ENCODE measurements at regions not wholly inside any gene's neighbourhood (a gene's known extent, or its start where the extent isn't known, plus 50 kb on each side); places are given as distances from the start of the nearest gene placed in this dataset.

GRCh38 chr21:34219334-34220060, 144.3 kb upstream of the KCNE2 start:
- no peak for TF ChIP-seq CTCF (IDR thresholded peaks at IDR 0.05; ENCODE audit: borderline replicate concordance, control extremely low read depth, extremely low read depth, insufficient read depth, missing control alignments)
- DNase-seq (ENCODE audit: low spot score), result no peak
- in situ Hi-C loops (cut with MboI; ENCODE audit: low sequenced_read_pairs, unreplicated experiment), result no loop called here

DNA sequence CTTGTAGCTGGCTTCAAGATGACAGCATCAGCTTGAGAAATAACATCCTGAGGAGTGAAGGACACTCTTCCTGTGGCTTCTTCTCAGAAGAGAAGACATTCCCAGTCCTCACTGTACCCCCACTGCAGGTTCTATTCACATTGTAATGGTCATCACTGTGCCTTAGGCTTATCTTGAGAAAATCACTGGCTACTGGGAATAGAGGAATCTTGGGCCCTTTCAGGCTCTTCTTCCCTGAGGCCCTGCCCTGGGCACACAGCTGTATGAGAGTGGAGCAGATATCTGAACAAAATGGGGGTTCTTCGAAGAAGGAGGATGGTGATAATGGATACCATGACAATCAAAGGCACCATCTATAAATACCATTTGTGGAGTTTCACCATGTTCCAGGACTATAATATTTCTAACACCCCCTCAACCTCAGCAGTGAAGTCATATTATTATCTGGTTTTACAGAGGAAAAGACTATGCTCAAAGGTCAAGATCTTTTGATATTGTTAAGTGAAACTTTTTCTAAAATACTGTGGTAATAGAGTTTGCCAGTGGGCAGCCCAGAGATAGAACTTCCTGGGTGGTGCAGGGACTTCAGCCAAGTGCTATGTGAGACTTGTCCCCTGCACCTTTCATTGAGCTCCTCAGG, 143.1 kb upstream of the KCNE2 start:
- in situ Hi-C loops (cut with MboI; ENCODE audit: low sequenced_read_pairs, unreplicated experiment), result no loop called here
- TF ChIP-seq CTCF (IDR thresholded peaks at IDR 0.05; ENCODE audit: borderline replicate concordance, control extremely low read depth, extremely low read depth, insufficient read depth, missing control alignments), result no peak
- DNase-seq (ENCODE audit: low spot score), result no peak

DNA sequence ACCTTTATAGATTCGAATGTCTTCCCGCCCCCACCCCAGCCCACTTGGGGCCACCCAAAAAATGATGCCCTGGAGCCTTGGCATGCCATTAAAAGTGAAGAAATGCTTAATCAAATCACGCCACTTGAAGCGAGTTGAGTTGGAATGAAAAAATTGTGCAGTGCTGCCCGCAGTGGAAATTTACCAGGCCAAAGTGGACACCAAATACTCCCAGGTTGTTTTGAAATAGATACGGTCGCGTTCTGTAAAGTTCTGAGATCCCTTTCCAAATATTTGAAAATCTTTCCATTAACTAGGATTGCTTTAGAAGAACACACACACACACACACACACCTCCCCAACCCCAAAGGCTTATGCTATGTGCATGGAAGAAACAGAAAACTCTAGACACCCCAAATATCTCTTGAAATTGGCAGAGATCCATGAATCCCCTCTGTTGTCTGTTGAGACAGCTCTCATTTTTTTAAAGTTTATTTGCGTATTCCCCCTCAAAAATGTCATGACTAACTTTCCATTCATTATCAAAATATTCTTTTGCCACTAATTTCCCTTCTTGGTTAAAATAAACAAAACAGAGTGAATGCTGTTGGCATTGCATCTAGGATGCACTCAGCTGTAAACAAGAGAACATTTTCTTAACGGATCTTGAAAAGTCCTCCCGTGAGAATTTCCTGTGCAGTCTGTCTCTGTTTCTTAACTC, 142.3 kb upstream of the KCNE2 start:
- TF ChIP-seq CTCF (IDR thresholded peaks at IDR 0.05; ENCODE audit: borderline replicate concordance, control extremely low read depth, extremely low read depth, insufficient read depth, missing control alignments), result no peak
- in situ Hi-C loops (cut with MboI; ENCODE audit: low sequenced_read_pairs, unreplicated experiment), result no loop called here
- DNase-seq (ENCODE audit: low spot score), result no peak

DNA sequence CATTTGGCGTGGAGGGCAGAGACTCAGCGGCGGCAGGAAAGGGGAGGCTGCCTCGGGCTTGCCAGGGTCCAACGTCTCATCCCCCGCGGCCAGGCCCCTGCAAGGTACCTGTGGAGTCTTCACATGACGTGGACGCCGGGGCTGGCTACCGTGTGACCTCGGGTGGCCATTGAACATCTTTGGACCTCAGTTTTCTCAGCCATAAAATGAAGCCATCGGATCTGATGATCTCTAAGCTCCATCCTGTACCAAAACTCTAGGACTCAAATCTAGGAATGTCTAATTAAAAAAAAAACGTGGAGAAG, 141.8 kb upstream of the KCNE2 start:
- in situ Hi-C loops (cut with MboI; ENCODE audit: low sequenced_read_pairs, unreplicated experiment), result no loop called here
- no peak for DNase-seq (ENCODE audit: low spot score)
- TF ChIP-seq CTCF (IDR thresholded peaks at IDR 0.05; ENCODE audit: borderline replicate concordance, control extremely low read depth, extremely low read depth, insufficient read depth, missing control alignments), result no peak

DNA sequence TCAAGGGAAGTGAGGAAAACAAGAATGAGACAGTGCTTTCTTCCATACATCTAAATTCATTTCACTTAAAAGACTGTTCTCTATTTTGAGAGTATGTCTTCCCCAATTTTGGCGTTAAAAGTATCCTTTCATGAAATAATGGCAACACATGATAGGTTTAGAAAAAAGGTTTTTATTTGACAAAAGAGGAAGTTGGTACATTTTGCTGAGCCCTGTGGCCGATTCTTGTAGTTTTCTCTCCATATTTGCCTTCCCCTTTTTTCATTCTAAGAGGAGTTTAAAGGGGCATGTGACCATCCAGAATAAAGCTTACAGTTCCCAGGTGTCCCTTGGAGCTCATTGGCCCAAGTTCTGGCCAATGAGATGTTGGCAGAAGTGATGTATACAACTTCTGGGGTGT, 140.4 kb upstream of the KCNE2 start:
- in situ Hi-C loops (cut with MboI; ENCODE audit: low sequenced_read_pairs, unreplicated experiment), result no loop called here
- DNase-seq (ENCODE audit: low spot score), result no peak
- no peak for TF ChIP-seq CTCF (IDR thresholded peaks at IDR 0.05; ENCODE audit: borderline replicate concordance, control extremely low read depth, extremely low read depth, insufficient read depth, missing control alignments)

GRCh38 chr21:34227386-34227852, 136.4 kb upstream of the KCNE2 start:
- TF ChIP-seq CTCF (IDR thresholded peaks at IDR 0.05; ENCODE audit: borderline replicate concordance, control extremely low read depth, extremely low read depth, insufficient read depth, missing control alignments), result no peak
- no peak for DNase-seq (ENCODE audit: low spot score)
- in situ Hi-C loops (cut with MboI; ENCODE audit: low sequenced_read_pairs, unreplicated experiment), result no loop called here

Measured in GM13976 (cell line).